ENCODE measurements at regions not wholly inside any gene's neighbourhood (a gene's known extent, or its start where the extent isn't known, plus 50 kb on each side); places are given as distances from the start of the nearest gene placed in this dataset.

- no peak for DNase-seq
Measured at GRCh38 chr5:67347821-67348220, 151.2 kb upstream of the CD180 start.

DNA sequence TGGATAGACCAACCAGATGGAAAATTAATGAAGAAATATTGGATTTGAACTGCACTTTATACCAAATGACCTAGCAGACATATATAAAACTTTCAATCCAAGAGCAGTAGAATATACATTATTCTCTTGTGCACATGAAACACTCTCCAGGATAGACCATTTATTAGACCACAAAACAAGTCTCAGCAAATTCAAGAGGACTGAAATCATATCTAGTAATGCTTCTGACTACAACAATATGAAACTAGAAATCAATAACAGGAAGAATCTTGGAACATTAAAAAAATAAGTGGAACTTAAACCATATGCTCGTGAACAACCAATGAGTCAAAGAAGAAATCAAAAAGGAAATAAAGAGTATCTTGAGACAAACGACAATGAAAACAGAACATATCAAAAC is 150.0 kb upstream of the CD180 start:
- no peak for DNase-seq

DNA sequence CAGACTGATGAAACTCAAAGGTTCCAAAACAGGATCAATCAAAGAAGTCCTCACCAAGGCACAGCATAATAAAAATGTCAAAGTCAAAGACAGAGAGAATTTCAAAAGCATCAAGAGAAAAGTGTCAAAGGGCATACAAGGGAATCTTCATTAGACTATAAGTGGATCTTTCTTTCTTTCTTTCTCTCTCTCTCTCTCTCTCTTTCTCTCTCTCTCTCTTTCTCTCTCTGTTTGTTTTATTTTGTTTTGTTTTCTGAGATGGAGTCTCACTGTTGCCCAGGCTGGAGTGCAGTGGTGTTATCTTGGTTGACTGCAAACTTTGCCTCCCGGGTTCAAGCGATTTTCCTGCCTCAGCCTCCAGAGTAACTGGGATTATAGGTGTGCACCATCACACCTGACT is 148.3 kb upstream of the CD180 start:
- DNase-seq = no peak

- no peak for DNase-seq
Measured at GRCh38 chr5:67343835-67344234, 147.2 kb upstream of the CD180 start.

DNA sequence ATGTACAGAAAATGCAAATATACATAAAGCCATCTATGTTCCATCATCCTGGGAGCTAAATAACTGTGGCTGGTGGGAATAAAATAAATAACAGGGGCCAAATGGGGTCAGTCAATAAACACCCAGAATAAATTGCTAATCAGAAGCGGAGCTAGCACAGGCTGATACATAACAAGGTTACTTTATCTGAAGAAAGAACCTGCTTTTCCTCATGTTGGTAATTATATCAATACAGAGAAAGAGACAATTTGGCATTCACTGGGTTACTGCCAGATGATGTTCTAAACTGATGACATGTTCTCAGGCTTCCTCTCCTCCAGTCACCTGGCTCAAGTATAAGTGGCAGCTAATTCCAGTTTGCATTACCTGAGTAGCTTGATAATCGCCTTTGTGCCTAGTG is 144.9 kb upstream of the CD180 start:
- no peak for DNase-seq

- DNase-seq = no peak
Measured at GRCh38 chr5:67339219-67339767, 142.7 kb upstream of the CD180 start.

GRCh38 chr5:67338421-67338820 is 141.8 kb upstream of the CD180 start:
- DNase-seq = no peak

DNA sequence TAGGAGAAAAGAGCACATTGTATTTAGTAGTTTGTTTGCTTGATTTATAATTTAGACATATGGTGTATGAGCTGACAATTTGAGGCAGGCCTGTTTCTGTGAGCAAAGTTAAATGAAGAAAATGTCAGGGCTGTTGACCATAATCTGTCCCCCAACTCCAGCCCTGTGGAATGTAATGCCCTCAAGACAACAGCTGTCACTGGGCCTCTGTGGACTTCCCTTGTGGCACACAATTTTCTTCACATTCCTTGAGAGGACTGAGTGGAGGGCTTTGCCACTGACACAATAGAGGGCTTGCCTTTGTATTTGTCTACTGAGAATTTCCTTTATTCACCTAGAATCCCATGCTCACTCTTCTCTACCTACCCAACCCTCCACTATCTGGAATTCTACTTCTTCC is 141.2 kb upstream of the CD180 start:
- no peak for DNase-seq

DNA sequence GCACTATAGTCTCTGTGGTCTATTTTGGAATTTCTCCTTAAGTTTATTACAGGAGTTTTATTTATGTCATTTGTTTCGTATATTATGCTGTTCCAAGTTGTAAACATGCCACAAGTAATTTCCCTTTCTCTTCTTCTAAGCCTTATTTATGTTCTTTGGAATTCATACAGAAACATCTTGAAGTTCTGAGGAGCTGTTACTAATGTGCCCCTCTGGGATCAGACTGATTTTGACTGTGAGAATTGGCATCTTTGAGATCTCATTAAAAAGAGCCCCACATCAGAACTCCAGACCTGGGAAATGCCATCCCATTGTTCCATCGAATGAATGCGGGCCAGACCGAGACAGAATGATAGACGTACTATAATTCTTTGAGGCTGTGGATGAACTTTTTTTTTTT is 138.8 kb upstream of the CD180 start:
- no peak for DNase-seq

DNA sequence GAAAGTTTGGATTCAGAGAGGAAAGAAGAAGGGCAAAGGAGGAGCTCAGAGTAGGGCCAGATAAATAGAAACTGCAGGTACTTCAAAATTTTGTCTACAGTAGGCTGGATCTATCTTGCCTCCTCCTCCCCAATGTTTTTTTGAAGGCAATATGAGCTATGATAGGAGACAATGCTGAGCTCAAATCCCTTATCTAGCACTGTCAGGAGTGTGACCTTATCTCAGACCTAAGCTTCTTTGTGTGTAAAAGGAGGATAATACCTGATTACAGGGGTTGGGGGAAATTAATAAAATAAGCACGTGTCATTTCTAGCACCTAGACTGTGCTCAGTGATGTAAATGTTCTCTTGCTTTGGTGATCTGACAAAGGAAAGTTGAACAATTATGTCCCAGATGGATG is 137.8 kb upstream of the CD180 start:
- DNase-seq = no peak

- no peak for DNase-seq
Measured at GRCh38 chr5:67333171-67333570, 136.6 kb upstream of the CD180 start.

DNA sequence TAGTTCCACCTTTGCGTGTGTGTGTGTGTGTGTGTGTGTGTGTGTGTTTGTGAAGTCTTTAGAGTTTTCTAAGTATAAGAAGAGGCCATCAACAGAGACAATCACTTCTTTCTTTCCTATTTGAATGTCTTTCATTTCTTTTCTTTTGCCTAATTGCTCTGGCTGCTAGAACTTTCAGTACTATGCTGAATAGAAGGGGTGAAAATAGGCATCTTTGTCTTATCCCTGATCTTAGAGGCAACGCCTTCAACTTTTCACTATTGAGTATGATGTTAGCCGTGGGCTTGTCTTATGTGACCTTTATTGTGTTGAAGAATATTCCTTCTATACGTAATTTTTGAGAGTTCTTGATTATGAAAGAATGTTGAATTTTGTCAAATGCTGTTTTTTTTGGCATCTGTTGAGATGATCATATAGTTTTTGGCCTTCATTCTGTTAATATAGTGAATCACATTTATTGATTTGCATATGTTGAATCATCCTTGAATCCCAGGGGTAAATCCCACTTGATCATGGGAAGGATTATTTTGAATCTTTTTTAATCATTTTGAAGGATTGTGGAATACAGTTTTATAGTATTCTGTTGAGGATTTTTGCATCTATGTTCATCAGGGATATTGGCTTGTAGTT is 134.8 kb upstream of the CD180 start:
- DNase-seq = no peak

DNA sequence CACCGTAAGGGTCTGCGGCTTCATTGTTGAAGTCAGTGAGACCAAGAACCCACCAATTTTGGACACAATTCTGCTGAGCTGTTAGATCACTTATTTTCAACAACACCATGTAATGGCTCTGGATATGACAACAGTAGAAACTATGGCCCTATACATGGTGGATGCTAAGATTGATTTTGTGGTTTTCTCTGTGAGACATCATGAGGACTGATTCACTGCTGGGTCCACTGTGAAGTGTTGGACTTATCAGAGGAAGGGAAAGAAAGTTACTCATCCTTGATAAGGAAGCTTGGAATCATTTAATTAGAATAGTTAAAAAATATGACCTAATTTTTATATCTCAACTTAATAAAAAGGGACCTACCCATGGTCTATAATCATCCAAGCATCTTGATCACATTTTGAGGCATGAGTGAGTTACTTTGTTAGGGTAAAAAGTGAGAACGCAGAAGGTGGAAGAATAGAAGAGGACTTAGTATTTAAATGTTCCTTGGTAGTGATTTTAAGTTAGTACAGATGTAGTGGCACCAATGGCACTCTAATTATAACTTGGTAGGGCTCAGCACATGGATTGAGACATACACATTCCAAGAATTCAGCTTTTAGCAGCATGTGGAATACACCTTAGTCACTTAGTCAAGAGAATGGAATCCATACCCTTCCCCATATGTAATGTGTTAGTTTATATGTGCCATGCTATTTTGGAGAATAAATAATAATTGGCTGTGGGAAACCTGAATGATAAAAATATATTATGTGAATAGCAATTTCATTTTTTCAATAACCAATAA is 123.5 kb upstream of the CD180 start:
- no peak for DNase-seq

- no peak for DNase-seq
Measured at GRCh38 chr5:67318746-67319145, 122.1 kb upstream of the CD180 start.

- DNase-seq = no peak
Measured at GRCh38 chr5:67317603-67318002, 121.0 kb upstream of the CD180 start.

GRCh38 chr5:67316695-67317094 is 120.1 kb upstream of the CD180 start:
- DNase-seq = no peak

- no peak for DNase-seq
Measured at GRCh38 chr5:67315082-67315989, 118.7 kb upstream of the CD180 start.

- no peak for DNase-seq
Measured at GRCh38 chr5:67311701-67312100, 115.1 kb upstream of the CD180 start.

- no peak for DNase-seq
Measured at GRCh38 chr5:67311208-67311607, 114.6 kb upstream of the CD180 start.

DNA sequence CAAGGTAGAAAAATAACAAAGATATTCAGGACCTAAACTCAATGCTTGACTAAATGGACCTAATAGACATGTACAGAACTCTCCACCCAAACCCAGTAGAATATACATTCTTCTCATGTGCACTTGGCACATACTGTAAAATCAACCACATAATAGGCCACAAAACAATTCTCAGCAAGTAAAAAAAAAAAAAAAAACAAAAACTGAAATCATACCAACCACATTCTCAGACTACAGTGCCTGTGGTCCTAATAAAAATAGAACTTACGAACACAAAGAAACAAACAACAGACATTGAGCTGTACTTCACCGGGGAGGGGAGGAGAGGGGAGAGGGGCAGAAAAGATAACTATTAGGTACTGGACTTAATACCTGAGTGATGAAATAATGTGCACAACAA is 114.1 kb upstream of the CD180 start:
- no peak for DNase-seq

GRCh38 chr5:67310169-67310568 is 113.6 kb upstream of the CD180 start:
- DNase-seq = no peak

GRCh38 chr5:67308988-67309688 is 112.5 kb upstream of the CD180 start:
- no peak for DNase-seq

Data from NCI-H2227 treated with DMSO at 0.1 percent for 48 hours (cell line).